NCI-H82 treated with DMSO at 0.1 percent for 48 hours (cell line): ENCODE measurements at regions not wholly inside any gene's neighbourhood (a gene's known extent, or its start where the extent isn't known, plus 50 kb on each side); places are given as distances from the start of the nearest gene placed in this dataset.

Experiments used
- DNase-seq: peaks from one replicate; lab custom pipeline; 2025; ENCODE audit not compliant: unreplicated experiment; lab: John Stamatoyannopoulos, UW

GRCh38 chr13:76027131-76027530 lies 391.0 kb downstream of the LMO7 start:
- no peak for DNase-seq

- DNase-seq: no peak
Measured at GRCh38 chr13:76025392-76025791, 389.3 kb downstream of the LMO7 start.

GRCh38 chr13:76024151-76024550 lies 388.0 kb downstream of the LMO7 start:
- no peak for DNase-seq

GRCh38 chr13:76023652-76024051 lies 387.5 kb downstream of the LMO7 start:
- no peak for DNase-seq

- DNase-seq: no peak
Measured at GRCh38 chr13:76020421-76020955, 384.4 kb downstream of the LMO7 start.

- DNase-seq: no peak
Measured at GRCh38 chr13:76019421-76020044, 383.4 kb downstream of the LMO7 start.

- DNase-seq: no peak
Measured at GRCh38 chr13:76017861-76018556, 381.9 kb downstream of the LMO7 start.

- DNase-seq: peak; percentile 24
Measured at GRCh38 chr13:76016799-76017400, 380.8 kb downstream of the LMO7 start.

- DNase-seq: no peak
Measured at GRCh38 chr13:76014406-76015318, 378.5 kb downstream of the LMO7 start.

- no peak for DNase-seq
Measured at GRCh38 chr13:76012091-76012721, 376.1 kb downstream of the LMO7 start.

- no peak for DNase-seq
Measured at GRCh38 chr13:76009267-76009890, 373.2 kb downstream of the LMO7 start.

GRCh38 chr13:76004416-76004815 lies 368.3 kb downstream of the LMO7 start:
- DNase-seq: no peak

- no peak for DNase-seq
Measured at GRCh38 chr13:76000131-76000530, 364.0 kb downstream of the LMO7 start.

GRCh38 chr13:75996582-75996981 lies 360.5 kb downstream of the LMO7 start:
- no peak for DNase-seq

GRCh38 chr13:75995966-75996365 lies 359.8 kb downstream of the LMO7 start:
- DNase-seq: no peak

- no peak for DNase-seq
Measured at GRCh38 chr13:75993823-75994222, 357.7 kb downstream of the LMO7 start.

- DNase-seq: no peak
Measured at GRCh38 chr13:75993241-75993640, 357.1 kb downstream of the LMO7 start.

- DNase-seq: peak; percentile 62
Measured at GRCh38 chr13:75986818-75987217, 350.7 kb downstream of the LMO7 start.

- no peak for DNase-seq
Measured at GRCh38 chr13:75985132-75985531, 349.0 kb downstream of the LMO7 start.

- DNase-seq: no peak
Measured at GRCh38 chr13:75978818-75979217, 342.7 kb downstream of the LMO7 start.
